Activated naive CD4-positive, alpha-beta T cell treated with anti-CD3 and anti-CD28 coated beads, Interleukin-2, amount 10 ng/mL, durations not matched to agents 7 days and 5 days (primary cell): ENCODE measurements at regions not wholly inside any gene's neighbourhood (a gene's known extent, or its start where the extent isn't known, plus 50 kb on each side); places are given as distances from the start of the nearest gene placed in this dataset.
A peak's percentile ranks its signal among the peaks of the same experiment; 100 is the strongest.
"Not testable (repeated sequence)": the region's sequence is repeated elsewhere in the genome, so short reads cannot be mapped to it uniquely, and the experiment has no call there.

Experiments used
- CTCF ChIA-PET: fragments of 350-600 bp; sonication (Branson Sonifier 250); formaldehyde crosslinking; loops from one replicate; lab custom pipeline; 2021; ENCODE audit warnings: antibody characterized with exemption; lab: Charles Lee
- DNase-seq: peaks from one replicate; pipeline ENCODE4 v3.0.0-alpha.2; 2020
- H3K27ac Mint-ChIP-seq: one replicate; pipeline ENCODE4 v1.8.0; 2021; ENCODE audit warnings: mild to moderate bottlenecking, moderate library complexity, mixed read lengths
- H3K27me3 Mint-ChIP-seq: one replicate; pipeline ENCODE4 v1.8.0; 2021; ENCODE audit warnings: mild to moderate bottlenecking, mixed read lengths
- H3K36me3 Mint-ChIP-seq: one replicate; pipeline ENCODE4 v1.8.0; 2021; ENCODE audit warnings: mixed read lengths
- H3K4me1 Mint-ChIP-seq: one replicate; pipeline ENCODE4 v1.8.0; 2021; ENCODE audit warnings: mixed read lengths
- H3K4me3 Mint-ChIP-seq: one replicate; pipeline ENCODE4 v1.8.0; 2021; ENCODE audit warnings: mild to moderate bottlenecking, moderate library complexity, mixed read lengths
- H3K9me3 Mint-ChIP-seq: one replicate; pipeline ENCODE4 v1.8.0; 2021; ENCODE audit warnings: mixed read lengths

- H3K9me3 Mint-ChIP-seq, DNase-seq, H3K4me3 Mint-ChIP-seq, H3K27ac Mint-ChIP-seq, H3K4me1 Mint-ChIP-seq, H3K27me3 Mint-ChIP-seq, H3K36me3 Mint-ChIP-seq, CTCF ChIA-PET: not testable (repeated sequence)
Observed at GRCh38 chr21:32823296-32823695, 51.7 kb upstream of the PAXBP1 start.

GRCh38 chr21:32824950-32825349 lies 53.4 kb upstream of the PAXBP1 start:
- Mint-ChIP-seq H3K36me3 (no peaks in the 10 kb centered on the region), H3K27me3 (no peaks in the 10 kb centered on the region), H3K27ac (no peak overlapping the region), H3K4me3 (no peak overlapping the region), H3K4me1 (peaks cover 3% of the 10 kb centered on the region), H3K9me3 (peaks cover 3% of the 10 kb centered on the region)
- no peak for DNase-seq
- CTCF ChIA-PET, result interaction anchor here (1.0 to 1.6 kb wide), 4 partner anchors 53 to 361 kb away, joined by 3 to 5 read pairs (median 3); partner anchors contain the start of gene PAXBP1

- Mint-ChIP-seq H3K27me3 (no peaks in the 10 kb centered on the region), H3K4me3 (no peak overlapping the region), H3K9me3 (peaks cover 3% of the 10 kb centered on the region), H3K27ac (no peak overlapping the region), H3K36me3 (no peaks in the 10 kb centered on the region), H3K4me1 (peaks cover 3% of the 10 kb centered on the region)
- peak; percentile 57 for DNase-seq
- CTCF ChIA-PET, result interaction anchor here (0.6 to 2.1 kb wide), 16 partner anchors 9 to 635 kb away, joined by 3 to 6 read pairs (median 4); no protein-coding TSS in a partner anchor
Observed at GRCh38 chr21:32826329-32827167, 55.0 kb upstream of the PAXBP1 start.

GRCh38 chr21:32828908-32829307 lies 57.4 kb upstream of the PAXBP1 start:
- peaks cover 5% of the 10 kb centered on the region for H3K27me3 Mint-ChIP-seq
- DNase-seq, result no peak
- H3K4me1 Mint-ChIP-seq, result no peaks in the 10 kb centered on the region
- H3K27ac Mint-ChIP-seq, result no peak overlapping the region
- CTCF ChIA-PET, result interaction anchor here (1.0 kb wide), 1 partner anchor 188 kb away, joined by 3 read pairs; no protein-coding TSS in a partner anchor
- H3K9me3 Mint-ChIP-seq, result peaks cover 3% of the 10 kb centered on the region
- H3K4me3 Mint-ChIP-seq, result no peak overlapping the region
- no peaks in the 10 kb centered on the region for H3K36me3 Mint-ChIP-seq

GRCh38 chr21:32829504-32829903 lies 57.9 kb upstream of the PAXBP1 start:
- Mint-ChIP-seq H3K4me3 (no peak overlapping the region), H3K27ac (no peak overlapping the region), H3K36me3 (no peaks in the 10 kb centered on the region), H3K9me3 (peaks cover 2% of the 10 kb centered on the region), H3K27me3 (peaks cover 5% of the 10 kb centered on the region), H3K4me1 (no peaks in the 10 kb centered on the region)
- CTCF ChIA-PET, result no interaction called here
- no peak for DNase-seq

- H3K9me3 Mint-ChIP-seq, DNase-seq, H3K27ac Mint-ChIP-seq, H3K36me3 Mint-ChIP-seq, H3K27me3 Mint-ChIP-seq, H3K4me1 Mint-ChIP-seq, H3K4me3 Mint-ChIP-seq: not testable (repeated sequence)
- CTCF ChIA-PET, result interaction anchor here (0.9 to 1.9 kb wide), 3 partner anchors 163 to 365 kb away, joined by 4 to 11 read pairs (median 5); no protein-coding TSS in a partner anchor
Observed at GRCh38 chr21:32831779-32832178, 60.2 kb upstream of the PAXBP1 start.

GRCh38 chr21:32834211-32834915 lies 62.8 kb upstream of the PAXBP1 start:
- Mint-ChIP-seq H3K4me1 (no peaks in the 10 kb centered on the region), H3K36me3 (no peaks in the 10 kb centered on the region), H3K9me3 (no peaks in the 10 kb centered on the region), H3K27ac (no peak overlapping the region), H3K4me3 (no peak overlapping the region), H3K27me3 (peaks cover 10% of the 10 kb centered on the region)
- CTCF ChIA-PET, result interaction anchor here (0.7 to 1.9 kb wide), 4 partner anchors 22 to 300 kb away, joined by 3 to 4 read pairs (median 3); no protein-coding TSS in a partner anchor
- DNase-seq, result no peak

- H3K27ac Mint-ChIP-seq, result no peak overlapping the region
- CTCF ChIA-PET, result no interaction called here
- H3K9me3 Mint-ChIP-seq, result no peaks in the 10 kb centered on the region
- no peak overlapping the region for H3K4me3 Mint-ChIP-seq
- peaks cover 15% of the 10 kb centered on the region for H3K27me3 Mint-ChIP-seq
- no peak for DNase-seq
- no peaks in the 10 kb centered on the region for H3K36me3 Mint-ChIP-seq
- no peaks in the 10 kb centered on the region for H3K4me1 Mint-ChIP-seq
Observed at GRCh38 chr21:32834916-32835235, 63.3 kb upstream of the PAXBP1 start.

- CTCF ChIA-PET, result no interaction called here
- no peak overlapping the region for H3K4me3 Mint-ChIP-seq
Observed at GRCh38 chr21:32842146-32842545, 70.6 kb upstream of the PAXBP1 start.

GRCh38 chr21:32843561-32843960 lies 72.0 kb upstream of the PAXBP1 start:
- CTCF ChIA-PET, result no interaction called here

More at GRCh38 chr21:32842146-32842545, 70.6 kb upstream of the PAXBP1 start:
- Mint-ChIP-seq H3K36me3 (no peaks in the 10 kb centered on the region), H3K9me3 (no peaks in the 10 kb centered on the region), H3K27ac (no peak overlapping the region), H3K27me3 (peaks cover 25% of the 10 kb centered on the region), H3K4me1 (no peaks in the 10 kb centered on the region)
- no peak for DNase-seq

GRCh38 chr21:32844076-32844475 lies 72.5 kb upstream of the PAXBP1 start:
- Mint-ChIP-seq H3K27me3 (peaks cover 27% of the 10 kb centered on the region), H3K36me3 (no peaks in the 10 kb centered on the region), H3K4me1 (no peaks in the 10 kb centered on the region), H3K9me3 (no peaks in the 10 kb centered on the region), H3K4me3 (no peak overlapping the region), H3K27ac (no peak overlapping the region)
- no peak for DNase-seq
- CTCF ChIA-PET, result no interaction called here

More at GRCh38 chr21:32843561-32843960, 72.0 kb upstream of the PAXBP1 start:
- H3K27ac Mint-ChIP-seq, result no peak overlapping the region
- no peaks in the 10 kb centered on the region for H3K36me3 Mint-ChIP-seq
- no peaks in the 10 kb centered on the region for H3K9me3 Mint-ChIP-seq
- no peaks in the 10 kb centered on the region for H3K4me1 Mint-ChIP-seq
- DNase-seq, result no peak
- no peak overlapping the region for H3K4me3 Mint-ChIP-seq
- peaks cover 27% of the 10 kb centered on the region for H3K27me3 Mint-ChIP-seq

GRCh38 chr21:32844653-32845436 lies 73.3 kb upstream of the PAXBP1 start:
- no peak overlapping the region for H3K27ac Mint-ChIP-seq
- no peaks in the 10 kb centered on the region for H3K36me3 Mint-ChIP-seq
- CTCF ChIA-PET, result no interaction called here
- peaks cover 24% of the 10 kb centered on the region for H3K27me3 Mint-ChIP-seq
- H3K9me3 Mint-ChIP-seq, result no peaks in the 10 kb centered on the region
- no peak overlapping the region for H3K4me3 Mint-ChIP-seq
- no peaks in the 10 kb centered on the region for H3K4me1 Mint-ChIP-seq
- DNase-seq, result no peak

- Mint-ChIP-seq H3K27me3 (peaks cover 8% of the 10 kb centered on the region), H3K27ac (no peak overlapping the region), H3K36me3 (peaks cover 1% of the 10 kb centered on the region), H3K4me3 (no peak overlapping the region), H3K4me1 (no peaks in the 10 kb centered on the region), H3K9me3 (peaks cover 10% of the 10 kb centered on the region)
- no peak for DNase-seq
- CTCF ChIA-PET, result interaction anchor here (1.0 kb wide), 1 partner anchor 95 kb away, joined by 3 read pairs; no protein-coding TSS in a partner anchor
Observed at GRCh38 chr21:32858628-32859027, 87.1 kb upstream of the PAXBP1 start.

GRCh38 chr21:32860399-32860798 lies 88.8 kb upstream of the PAXBP1 start:
- H3K36me3 Mint-ChIP-seq, result peaks cover 1% of the 10 kb centered on the region
- peaks cover 4% of the 10 kb centered on the region for H3K27me3 Mint-ChIP-seq
- DNase-seq, result no peak
- CTCF ChIA-PET, result no interaction called here
- no peaks in the 10 kb centered on the region for H3K4me1 Mint-ChIP-seq
- no peak overlapping the region for H3K27ac Mint-ChIP-seq
- peaks cover 10% of the 10 kb centered on the region for H3K9me3 Mint-ChIP-seq
- no peak overlapping the region for H3K4me3 Mint-ChIP-seq
